ENCODE measurements at regions not wholly inside any gene's neighbourhood (a gene's known extent, or its start where the extent isn't known, plus 50 kb on each side); places are given as distances from the start of the nearest gene placed in this dataset.

DNA sequence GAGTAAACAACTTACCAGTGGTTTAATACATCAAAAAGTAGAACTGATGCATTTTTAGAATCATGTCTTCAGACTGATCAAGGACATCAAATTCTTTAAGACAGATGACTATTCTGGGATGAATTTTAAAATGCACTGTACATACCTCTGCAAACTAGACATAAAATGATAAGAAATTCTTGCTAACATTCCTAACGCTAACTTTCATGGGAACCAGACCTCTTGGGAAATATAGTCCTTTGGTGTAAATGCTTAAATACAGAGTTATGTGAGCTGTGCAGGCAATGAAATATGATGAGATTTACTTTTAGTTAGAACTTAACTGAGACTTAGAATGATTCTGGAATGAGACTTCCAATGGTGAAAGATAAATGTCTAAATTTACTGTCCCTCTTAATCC is 562.0 kb downstream of the NR4A2 start:
- no peaks in the 10 kb centered on the region for H4K20me1 ChIP-seq (ENCODE audit: low read length)
- ChIA-PET POLR2A (ENCODE audit: unreplicated experiment) (no interaction called here), CTCF (no interaction called here)
- H3K9ac ChIP-seq (ENCODE audit: low read length): no peak overlapping the region
- no peak overlapping the region for H3K4me3 ChIP-seq (ENCODE audit: low read length)
- no peaks in the 10 kb centered on the region for H3F3A ChIP-seq (ENCODE audit: low read length, unreplicated experiment)
- TF ChIP-seq EZH2 (IDR thresholded peaks at IDR 0.05; ENCODE audit: low read length, unreplicated experiment) (no peak), EZH2phosphoT487 (IDR thresholded peaks at IDR 0.05; ENCODE audit: borderline replicate concordance, low read length) (no peak)
- TF ChIP-seq, protein P1, sequence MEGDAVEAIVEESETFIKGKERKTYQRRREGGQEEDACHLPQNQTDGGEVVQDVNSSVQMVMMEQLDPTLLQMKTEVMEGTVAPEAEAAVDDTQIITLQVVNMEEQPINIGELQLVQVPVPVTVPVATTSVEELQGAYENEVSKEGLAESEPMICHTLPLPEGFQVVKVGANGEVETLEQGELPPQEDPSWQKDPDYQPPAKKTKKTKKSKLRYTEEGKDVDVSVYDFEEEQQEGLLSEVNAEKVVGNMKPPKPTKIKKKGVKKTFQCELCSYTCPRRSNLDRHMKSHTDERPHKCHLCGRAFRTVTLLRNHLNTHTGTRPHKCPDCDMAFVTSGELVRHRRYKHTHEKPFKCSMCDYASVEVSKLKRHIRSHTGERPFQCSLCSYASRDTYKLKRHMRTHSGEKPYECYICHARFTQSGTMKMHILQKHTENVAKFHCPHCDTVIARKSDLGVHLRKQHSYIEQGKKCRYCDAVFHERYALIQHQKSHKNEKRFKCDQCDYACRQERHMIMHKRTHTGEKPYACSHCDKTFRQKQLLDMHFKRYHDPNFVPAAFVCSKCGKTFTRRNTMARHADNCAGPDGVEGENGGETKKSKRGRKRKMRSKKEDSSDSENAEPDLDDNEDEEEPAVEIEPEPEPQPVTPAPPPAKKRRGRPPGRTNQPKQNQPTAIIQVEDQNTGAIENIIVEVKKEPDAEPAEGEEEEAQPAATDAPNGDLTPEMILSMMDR (conservative IDR thresholded peaks at IDR 0.05; ENCODE audit: low read depth, low read length): no peak
- BruUV-seq (replicated peaks): no TSS peak
- H2AFZ ChIP-seq (ENCODE audit: low read length): no peak overlapping the region
- no peaks in the 10 kb centered on the region for H3K79me2 ChIP-seq (ENCODE audit: low read length)
- no peak overlapping the region for H3K4me2 ChIP-seq (ENCODE audit: low read length)
- H3K9me3 ChIP-seq (ENCODE audit: low read length): no peaks in the 10 kb centered on the region
- no peaks in the 10 kb centered on the region for H3K9me2 ChIP-seq (replicated peaks; ENCODE audit: low read length)
- H3K27me3 ChIP-seq (ENCODE audit: low read length): no peaks in the 10 kb centered on the region
- H3K36me3 ChIP-seq (ENCODE audit: low read depth, low read length): no peaks in the 10 kb centered on the region
- no peaks in the 10 kb centered on the region for H3K4me1 ChIP-seq (ENCODE audit: insufficient read depth, low read length)
- ATAC-seq (no peak), DNase-seq (no peak)
- intact Hi-C loops (cut with micrococcal nuclease): no loop called here
- no peak overlapping the region for H3K27ac ChIP-seq (ENCODE audit: low read length)

DNA sequence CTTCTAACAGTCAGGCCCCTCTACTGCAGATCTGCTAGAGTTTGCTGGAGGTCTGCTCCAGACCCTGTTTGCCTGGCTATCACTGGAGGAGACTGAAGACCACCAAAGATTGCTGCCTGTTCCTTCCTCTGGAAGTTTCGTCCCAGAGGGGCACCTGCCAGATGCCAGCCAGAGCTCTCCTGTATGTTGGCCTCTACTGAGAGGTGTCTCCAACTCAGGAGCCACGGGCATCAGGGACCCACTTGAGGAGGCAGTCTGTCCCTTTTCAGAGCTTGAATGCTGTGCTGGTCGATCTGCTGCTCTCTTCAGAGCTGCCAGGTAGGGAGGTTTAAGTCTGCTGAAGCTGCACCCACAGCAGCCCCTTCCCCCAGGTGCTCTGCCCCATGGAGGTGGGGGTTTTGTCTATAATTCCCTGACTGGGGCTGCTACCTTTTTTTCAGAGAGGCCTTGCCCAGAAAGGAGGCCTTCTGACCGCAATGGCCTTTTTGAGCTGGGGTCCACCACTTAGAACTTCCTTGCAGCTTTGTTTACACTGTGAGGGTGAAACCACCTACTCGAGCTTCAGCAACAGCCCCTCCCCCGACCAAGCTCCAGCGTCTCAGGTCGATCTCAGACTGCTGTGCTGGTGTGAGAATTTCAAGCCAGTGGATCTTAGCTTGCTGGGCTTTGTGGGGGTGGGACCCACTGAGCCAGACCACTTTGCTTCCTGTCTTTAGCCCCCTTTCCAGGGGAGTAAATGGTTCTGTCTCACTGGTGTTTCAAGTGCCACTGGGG is 566.0 kb downstream of the NR4A2 start:
- Histone ChIP-seq H3K36me3 (ENCODE audit: low read depth, low read length) (no peaks in the 10 kb centered on the region), H4K20me1 (ENCODE audit: low read length) (no peaks in the 10 kb centered on the region), H3K9me2 (replicated peaks; ENCODE audit: low read length) (no peaks in the 10 kb centered on the region), H3K4me3 (ENCODE audit: low read length) (no peak overlapping the region), H3K4me2 (ENCODE audit: low read length) (no peak overlapping the region), H3K27me3 (ENCODE audit: low read length) (no peaks in the 10 kb centered on the region), H3K9ac (ENCODE audit: low read length) (no peak overlapping the region), H3K79me2 (ENCODE audit: low read length) (no peaks in the 10 kb centered on the region), H3K9me3 (ENCODE audit: low read length) (no peaks in the 10 kb centered on the region), H3F3A (ENCODE audit: low read length, unreplicated experiment) (no peaks in the 10 kb centered on the region), H3K4me1 (ENCODE audit: insufficient read depth, low read length) (no peaks in the 10 kb centered on the region), H2AFZ (ENCODE audit: low read length) (no peak overlapping the region), H3K27ac (ENCODE audit: low read length) (no peak overlapping the region)
- CTCF ChIA-PET: no interaction called here
- POLR2A ChIA-PET (ENCODE audit: unreplicated experiment): no interaction called here
- no TSS peak for BruUV-seq (replicated peaks)
- TF ChIP-seq, protein P1 (conservative IDR thresholded peaks at IDR 0.05; ENCODE audit: low read depth, low read length): no peak
- TF ChIP-seq EZH2 (IDR thresholded peaks at IDR 0.05; ENCODE audit: low read length, unreplicated experiment) (no peak), EZH2phosphoT487 (IDR thresholded peaks at IDR 0.05; ENCODE audit: borderline replicate concordance, low read length) (no peak)
- ATAC-seq (no peak), DNase-seq (no peak)
- intact Hi-C loops (cut with micrococcal nuclease): no loop called here

DNA sequence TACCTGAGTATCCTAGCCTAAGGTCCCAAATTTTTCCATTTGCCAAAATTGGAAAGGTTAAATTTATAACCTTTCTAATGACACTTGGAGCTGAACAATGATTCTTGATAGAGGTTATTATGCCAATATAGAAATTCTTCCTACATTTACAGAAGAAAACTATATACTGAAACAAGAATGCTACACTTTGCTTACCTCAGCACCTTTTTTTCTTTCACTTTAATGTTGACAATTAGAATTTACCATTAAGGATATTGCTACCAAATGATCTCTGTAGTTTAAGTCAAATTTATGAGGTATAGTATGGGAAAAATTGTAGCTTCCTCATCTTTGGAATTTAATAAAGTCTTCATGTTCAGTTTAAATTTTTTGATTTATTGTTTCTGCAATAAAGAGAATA is 577.0 kb downstream of the NR4A2 start:
- POLR2A ChIA-PET (ENCODE audit: unreplicated experiment): no interaction called here
- intact Hi-C loops (cut with micrococcal nuclease): no loop called here

More for the DNA sequence above, 577.0 kb downstream of the NR4A2 start:
- Histone ChIP-seq H3K9ac (ENCODE audit: low read length) (no peak overlapping the region), H3K4me2 (ENCODE audit: low read length) (no peak overlapping the region), H3K9me3 (ENCODE audit: low read length) (no peaks in the 10 kb centered on the region), H3F3A (ENCODE audit: low read length, unreplicated experiment) (no peaks in the 10 kb centered on the region), H3K9me2 (replicated peaks; ENCODE audit: low read length) (no peaks in the 10 kb centered on the region), H3K27me3 (ENCODE audit: low read length) (no peaks in the 10 kb centered on the region), H3K27ac (ENCODE audit: low read length) (no peak overlapping the region), H3K79me2 (ENCODE audit: low read length) (no peaks in the 10 kb centered on the region), H3K36me3 (ENCODE audit: low read depth, low read length) (no peaks in the 10 kb centered on the region), H3K4me3 (ENCODE audit: low read length) (no peak overlapping the region), H2AFZ (ENCODE audit: low read length) (no peak overlapping the region), H3K4me1 (ENCODE audit: insufficient read depth, low read length) (no peaks in the 10 kb centered on the region), H4K20me1 (ENCODE audit: low read length) (no peaks in the 10 kb centered on the region)
- no TSS peak for BruUV-seq (replicated peaks)
- ATAC-seq: no peak
- CTCF ChIA-PET: no interaction called here
- TF ChIP-seq EZH2phosphoT487 (IDR thresholded peaks at IDR 0.05; ENCODE audit: borderline replicate concordance, low read length): no peak
- TF ChIP-seq, protein P1 (conservative IDR thresholded peaks at IDR 0.05; ENCODE audit: low read depth, low read length): no peak
- no peak for TF ChIP-seq EZH2 (IDR thresholded peaks at IDR 0.05; ENCODE audit: low read length, unreplicated experiment)
- DNase-seq: no peak
